A673 (cell line): ENCODE measurements at regions not wholly inside any gene's neighbourhood (a gene's known extent, or its start where the extent isn't known, plus 50 kb on each side); places are given as distances from the start of the nearest gene placed in this dataset.

Experiments used
- BruUV-seq: library from RNA; stranded (reverse); fragments of 400-500 nt; replicated peaks from 2 replicates; lab custom pipeline; 2021; lab: Mats Ljungman, UMichigan
- CTCF ChIA-PET: fragments of 300-600 bp; sonication (Branson Sonifier 250); formaldehyde crosslinking; loops from one replicate; lab custom pipeline; 2022; ENCODE audit warnings: antibody characterized with exemption; lab: Charles Lee
- POLR2A ChIA-PET: fragments of 300-600 bp; sonication (Branson Sonifier 250); formaldehyde crosslinking; loops from one replicate; lab custom pipeline; 2022; ENCODE audit warnings: antibody characterized with exemption; ENCODE audit not compliant: low non-redundant PET; lab: Charles Lee
- DNase-seq: peaks from one replicate; pipeline ENCODE4 v3.0.0-alpha.2; 2015; ENCODE audit warnings: low spot score
- H3K27ac ChIP-seq: fragments of 200-600 bp; sonication (generic); 2 replicates; pipeline ENCODE4 v1.5.1; 2016; ENCODE audit warnings: mixed run types, low read depth, mild to moderate bottlenecking, mixed read lengths, antibody characterized with exemption, low read length; ENCODE audit not compliant: poor library complexity, severe bottlenecking
- H3K27me3 ChIP-seq: fragments of 200-600 bp; sonication (generic); replicated peaks from 2 replicates; pipeline ENCODE4 v1.6.1; 2017; ENCODE audit warnings: mixed run types, low read depth, mild to moderate bottlenecking, mixed read lengths, antibody characterized with exemption, low read length; ENCODE audit not compliant: insufficient read depth, poor library complexity
- H3K36me3 ChIP-seq: fragments of 200-600 bp; sonication (generic); 2 replicates; pipeline ENCODE4 v1.6.1; 2016; ENCODE audit warnings: mixed run types, mild to moderate bottlenecking, mixed read lengths, antibody characterized with exemption, low read length; ENCODE audit not compliant: insufficient read depth, poor library complexity, severe bottlenecking
- H3K4me1 ChIP-seq: fragments of 200-600 bp; sonication (generic); 2 replicates; pipeline ENCODE4 v1.6.1; 2017; ENCODE audit warnings: mixed run types, mild to moderate bottlenecking, mixed read lengths, antibody characterized with exemption, low read length; ENCODE audit not compliant: insufficient read depth, poor library complexity, severe bottlenecking
- H3K4me3 ChIP-seq: fragments of 200-600 bp; sonication (generic); 2 replicates; pipeline ENCODE4 v1.5.1; 2016; ENCODE audit warnings: low read depth, mixed run types, mild to moderate bottlenecking, mixed read lengths, low read length; ENCODE audit not compliant: poor library complexity, severe bottlenecking
- H3K9me3 ChIP-seq: fragments of 200-600 bp; sonication (generic); 2 replicates; pipeline ENCODE4 v1.6.1; 2016; ENCODE audit warnings: mixed run types, low read depth, mild to moderate bottlenecking, mixed read lengths, antibody characterized with exemption, low read length; ENCODE audit not compliant: poor library complexity, severe bottlenecking
- EZH2 ChIP-seq: fragments of 200-600 bp; sonication (generic); IDR thresholded peaks from 2 replicates; pipeline ENCODE4 v1.6.1; 2017; ENCODE audit warnings: borderline replicate concordance, low read depth, mild to moderate bottlenecking, mixed read lengths, antibody characterized with exemption, low read length; ENCODE audit not compliant: poor library complexity, severe bottlenecking
- intact Hi-C: fragments of 100-400 bp; cut with micrococcal nuclease; formaldehyde crosslinking; loops from one replicate; pipeline ENCODE4 v1.10.0; 2022; ENCODE audit not compliant: unreplicated experiment
- TF ChIP-seq, protein P1 (sequence below): fragments of 300-800, 200-600 bp; sonication (generic); conservative IDR thresholded peaks from 2 replicates; pipeline ENCODE4 v1.5.1; 2017; ENCODE audit warnings: low read depth, mild to moderate bottlenecking, antibody characterized with exemption, low read length, moderate library complexity, mixed read lengths

DNA sequence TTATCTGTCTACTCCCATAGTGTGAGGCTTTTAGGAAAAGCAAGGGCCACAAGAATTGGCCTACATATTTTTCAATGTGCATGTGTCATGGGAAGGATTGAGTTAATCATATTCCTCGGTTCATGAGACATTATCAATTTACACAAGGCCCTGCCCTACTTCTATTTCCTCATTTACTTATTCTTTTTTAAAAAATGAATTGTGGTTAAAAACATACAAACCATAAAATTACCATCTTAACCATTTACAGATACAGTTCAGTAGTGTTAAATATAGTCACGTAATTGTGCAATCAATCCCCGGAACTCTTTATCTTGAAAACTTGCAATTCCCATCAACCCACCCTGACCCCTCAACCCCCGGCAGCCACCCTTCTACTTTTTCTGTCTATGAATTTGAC is 284.0 kb upstream of the GADL1 start:
- intact Hi-C loops, result no loop called here
- ChIA-PET POLR2A (no interaction called here), CTCF (no interaction called here)
- no peaks in the 10 kb centered on the region for H3K27me3 ChIP-seq
- no TSS peak for BruUV-seq
- no peak overlapping the region for H3K4me3 ChIP-seq
- H3K36me3 ChIP-seq, result no peaks in the 10 kb centered on the region
- no peaks in the 10 kb centered on the region for H3K4me1 ChIP-seq
- H3K9me3 ChIP-seq, result no peaks in the 10 kb centered on the region
- TF ChIP-seq, protein P1, sequence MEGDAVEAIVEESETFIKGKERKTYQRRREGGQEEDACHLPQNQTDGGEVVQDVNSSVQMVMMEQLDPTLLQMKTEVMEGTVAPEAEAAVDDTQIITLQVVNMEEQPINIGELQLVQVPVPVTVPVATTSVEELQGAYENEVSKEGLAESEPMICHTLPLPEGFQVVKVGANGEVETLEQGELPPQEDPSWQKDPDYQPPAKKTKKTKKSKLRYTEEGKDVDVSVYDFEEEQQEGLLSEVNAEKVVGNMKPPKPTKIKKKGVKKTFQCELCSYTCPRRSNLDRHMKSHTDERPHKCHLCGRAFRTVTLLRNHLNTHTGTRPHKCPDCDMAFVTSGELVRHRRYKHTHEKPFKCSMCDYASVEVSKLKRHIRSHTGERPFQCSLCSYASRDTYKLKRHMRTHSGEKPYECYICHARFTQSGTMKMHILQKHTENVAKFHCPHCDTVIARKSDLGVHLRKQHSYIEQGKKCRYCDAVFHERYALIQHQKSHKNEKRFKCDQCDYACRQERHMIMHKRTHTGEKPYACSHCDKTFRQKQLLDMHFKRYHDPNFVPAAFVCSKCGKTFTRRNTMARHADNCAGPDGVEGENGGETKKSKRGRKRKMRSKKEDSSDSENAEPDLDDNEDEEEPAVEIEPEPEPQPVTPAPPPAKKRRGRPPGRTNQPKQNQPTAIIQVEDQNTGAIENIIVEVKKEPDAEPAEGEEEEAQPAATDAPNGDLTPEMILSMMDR, result no peak
- TF ChIP-seq EZH2, result no peak
- no peak overlapping the region for H3K27ac ChIP-seq
- no peak for DNase-seq

DNA sequence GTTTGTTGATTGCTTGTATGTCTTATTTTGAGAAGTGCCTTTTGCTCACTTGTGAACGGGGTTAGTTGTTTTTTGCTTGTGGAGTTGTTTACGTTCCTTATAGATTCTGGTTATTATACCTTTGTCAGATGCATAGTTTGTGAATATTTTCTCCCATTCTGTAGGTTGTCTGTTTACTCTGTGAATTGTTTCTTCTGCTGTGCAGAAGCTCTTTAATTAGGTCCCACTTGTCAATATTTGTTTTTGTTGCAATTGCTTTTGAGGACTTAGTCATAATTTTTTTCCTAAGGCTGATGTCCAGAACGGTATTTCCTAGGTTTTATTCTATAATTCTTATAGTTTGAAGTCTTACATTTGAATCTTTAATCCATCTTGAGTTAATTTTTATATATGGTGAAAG is 285.3 kb upstream of the GADL1 start:
- Histone ChIP-seq H3K9me3 (no peaks in the 10 kb centered on the region), H3K4me1 (no peaks in the 10 kb centered on the region), H3K27me3 (no peaks in the 10 kb centered on the region), H3K36me3 (no peaks in the 10 kb centered on the region), H3K4me3 (no peak overlapping the region), H3K27ac (no peak overlapping the region)
- BruUV-seq, result no TSS peak
- DNase-seq, result no peak
- ChIA-PET POLR2A (no interaction called here), CTCF (no interaction called here)
- TF ChIP-seq, protein P1, result no peak
- no peak for TF ChIP-seq EZH2
- intact Hi-C loops, result no loop called here

DNA sequence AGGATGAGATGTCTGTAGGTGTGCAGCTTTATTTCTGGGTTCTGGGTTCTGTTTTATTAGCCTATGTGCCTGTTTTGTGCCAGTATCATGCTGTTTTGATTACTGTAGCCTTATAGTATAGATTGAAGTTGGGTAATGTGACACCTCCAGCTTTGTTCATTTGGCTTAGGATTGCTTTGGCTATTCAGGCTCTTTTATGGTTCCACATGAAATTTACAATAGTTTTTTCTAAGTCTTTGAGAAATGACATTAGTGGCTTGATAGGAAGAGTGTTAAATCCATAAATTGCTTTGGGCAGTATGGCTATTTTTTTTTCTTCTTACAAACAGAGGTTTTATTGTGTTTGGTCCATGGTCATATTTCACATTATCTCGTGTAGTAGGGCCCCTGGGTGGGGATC is 285.8 kb upstream of the GADL1 start:
- intact Hi-C loops, result no loop called here
- Histone ChIP-seq H3K36me3 (no peaks in the 10 kb centered on the region), H3K4me3 (no peak overlapping the region), H3K27me3 (no peaks in the 10 kb centered on the region), H3K27ac (no peak overlapping the region), H3K4me1 (no peaks in the 10 kb centered on the region), H3K9me3 (no peaks in the 10 kb centered on the region)
- CTCF ChIA-PET, result no interaction called here
- TF ChIP-seq, protein P1, result no peak
- TF ChIP-seq EZH2, result no peak
- no TSS peak for BruUV-seq
- POLR2A ChIA-PET, result no interaction called here
- DNase-seq, result no peak
